Lower leg skin (tissue), 3 donors: ENCODE measurements at regions not wholly inside any gene's neighbourhood (a gene's known extent, or its start where the extent isn't known, plus 50 kb on each side); places are given as distances from the start of the nearest gene placed in this dataset.

Experiments
- POLR2A ChIP-seq, 2 donors: fragments of 450-650 bp; IDR thresholded peaks; one replicate each; pipeline ENCODE4 v1.6.1; 2016 to 2017; ENCODE audit warnings: antibody characterized with exemption in 2 of 2, mild to moderate bottlenecking in 1 of 2, moderate library complexity in 1 of 2
- TF ChIP-seq, protein P1 (sequence below), 3 donors: fragments of 450-650 bp; IDR thresholded peaks; one replicate each; pipeline ENCODE4 v1.5.1; 2016; ENCODE audit warnings: antibody characterized with exemption in 3 of 3, mild to moderate bottlenecking in 3 of 3, moderate library complexity in 2 of 3

DNA sequence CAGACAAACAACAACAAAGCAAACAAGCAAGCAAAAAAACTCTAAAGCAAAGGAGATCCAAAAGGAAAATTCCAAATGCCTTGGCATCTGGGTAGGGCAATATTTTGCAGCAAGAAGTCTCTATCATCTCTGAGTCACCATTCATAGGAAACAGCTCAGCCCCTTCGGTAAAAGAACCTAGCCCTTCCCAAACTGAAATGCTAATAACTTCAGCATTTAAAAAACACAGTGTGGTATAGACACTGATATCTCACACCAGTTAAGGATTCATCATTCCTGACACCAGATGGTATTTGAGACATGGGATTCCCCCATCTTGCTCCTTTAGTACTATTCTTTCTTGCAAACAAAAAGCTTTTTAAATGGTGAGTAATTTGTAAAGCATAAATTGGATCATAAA, 491.8 kb downstream of the TXNL1 start:
- TF ChIP-seq, protein P1, sequence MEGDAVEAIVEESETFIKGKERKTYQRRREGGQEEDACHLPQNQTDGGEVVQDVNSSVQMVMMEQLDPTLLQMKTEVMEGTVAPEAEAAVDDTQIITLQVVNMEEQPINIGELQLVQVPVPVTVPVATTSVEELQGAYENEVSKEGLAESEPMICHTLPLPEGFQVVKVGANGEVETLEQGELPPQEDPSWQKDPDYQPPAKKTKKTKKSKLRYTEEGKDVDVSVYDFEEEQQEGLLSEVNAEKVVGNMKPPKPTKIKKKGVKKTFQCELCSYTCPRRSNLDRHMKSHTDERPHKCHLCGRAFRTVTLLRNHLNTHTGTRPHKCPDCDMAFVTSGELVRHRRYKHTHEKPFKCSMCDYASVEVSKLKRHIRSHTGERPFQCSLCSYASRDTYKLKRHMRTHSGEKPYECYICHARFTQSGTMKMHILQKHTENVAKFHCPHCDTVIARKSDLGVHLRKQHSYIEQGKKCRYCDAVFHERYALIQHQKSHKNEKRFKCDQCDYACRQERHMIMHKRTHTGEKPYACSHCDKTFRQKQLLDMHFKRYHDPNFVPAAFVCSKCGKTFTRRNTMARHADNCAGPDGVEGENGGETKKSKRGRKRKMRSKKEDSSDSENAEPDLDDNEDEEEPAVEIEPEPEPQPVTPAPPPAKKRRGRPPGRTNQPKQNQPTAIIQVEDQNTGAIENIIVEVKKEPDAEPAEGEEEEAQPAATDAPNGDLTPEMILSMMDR (IDR thresholded peaks at IDR 0.05), result no peak
- TF ChIP-seq POLR2A (IDR thresholded peaks at IDR 0.05), result no peak
